ENCODE measurements at regions not wholly inside any gene's neighbourhood (a gene's known extent, or its start where the extent isn't known, plus 50 kb on each side); places are given as distances from the start of the nearest gene placed in this dataset.

- TF ChIP-seq, protein P1, sequence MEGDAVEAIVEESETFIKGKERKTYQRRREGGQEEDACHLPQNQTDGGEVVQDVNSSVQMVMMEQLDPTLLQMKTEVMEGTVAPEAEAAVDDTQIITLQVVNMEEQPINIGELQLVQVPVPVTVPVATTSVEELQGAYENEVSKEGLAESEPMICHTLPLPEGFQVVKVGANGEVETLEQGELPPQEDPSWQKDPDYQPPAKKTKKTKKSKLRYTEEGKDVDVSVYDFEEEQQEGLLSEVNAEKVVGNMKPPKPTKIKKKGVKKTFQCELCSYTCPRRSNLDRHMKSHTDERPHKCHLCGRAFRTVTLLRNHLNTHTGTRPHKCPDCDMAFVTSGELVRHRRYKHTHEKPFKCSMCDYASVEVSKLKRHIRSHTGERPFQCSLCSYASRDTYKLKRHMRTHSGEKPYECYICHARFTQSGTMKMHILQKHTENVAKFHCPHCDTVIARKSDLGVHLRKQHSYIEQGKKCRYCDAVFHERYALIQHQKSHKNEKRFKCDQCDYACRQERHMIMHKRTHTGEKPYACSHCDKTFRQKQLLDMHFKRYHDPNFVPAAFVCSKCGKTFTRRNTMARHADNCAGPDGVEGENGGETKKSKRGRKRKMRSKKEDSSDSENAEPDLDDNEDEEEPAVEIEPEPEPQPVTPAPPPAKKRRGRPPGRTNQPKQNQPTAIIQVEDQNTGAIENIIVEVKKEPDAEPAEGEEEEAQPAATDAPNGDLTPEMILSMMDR (IDR thresholded peaks at IDR 0.05; ENCODE audit: control extremely low read depth in 1 of 3, insufficient read depth in 1 of 3, low read depth in 1 of 3, low read length in 3 of 3), result no peak
- TF ChIP-seq RBBP5 (IDR thresholded peaks at IDR 0.05; ENCODE audit: borderline replicate concordance, low read depth, low read length), result no peak
- TF ChIP-seq POLR2A (IDR thresholded peaks at IDR 0.05; ENCODE audit: control extremely low read depth in 1 of 2, low read depth in 2 of 2, low read length in 2 of 2), result no peak
- TF ChIP-seq ATF2 (IDR thresholded peaks at IDR 0.05; ENCODE audit: low read length), result no peak
- TF ChIP-seq ZNF274 (IDR thresholded peaks at IDR 0.05; ENCODE audit: borderline replicate concordance, extremely low read depth, low read length), result no peak
- no peak for TF ChIP-seq EZH2 (IDR thresholded peaks at IDR 0.05; ENCODE audit: low read depth, low read length, severe bottlenecking)
- TF ChIP-seq SRF (IDR thresholded peaks at IDR 0.05; ENCODE audit: low read depth, low read length), result no peak
- TF ChIP-seq YY1 (IDR thresholded peaks at IDR 0.05; ENCODE audit: low read depth, low read length), result no peak
- no peak for TF ChIP-seq PHF8 (conservative IDR thresholded peaks at IDR 0.05; ENCODE audit: low read depth, low read length)
- TF ChIP-seq CEBPB (IDR thresholded peaks at IDR 0.05; ENCODE audit: low read depth, low read length), result no peak
- TF ChIP-seq HDAC2 (IDR thresholded peaks at IDR 0.05; ENCODE audit: borderline replicate concordance in 1 of 2, low read depth in 2 of 2, low read length in 2 of 2), result no peak
- TF ChIP-seq JUND (IDR thresholded peaks at IDR 0.05; ENCODE audit: low read length), result no peak
- TF ChIP-seq RAD21 (IDR thresholded peaks at IDR 0.05 in 1 of 2, conservative IDR thresholded peaks at IDR 0.05 in 1 of 2; ENCODE audit: low read depth in 2 of 2, low read length in 2 of 2), result no peak
- TF ChIP-seq NRF1 (IDR thresholded peaks at IDR 0.05; ENCODE audit: low read depth, low read length), result no peak
Observed at GRCh38 chr6:40916845-40917244, 122.2 kb downstream of the UNC5CL start.
